Ectodermal cell (in vitro differentiated cells): ENCODE measurements at regions not wholly inside any gene's neighbourhood (a gene's known extent, or its start where the extent isn't known, plus 50 kb on each side); places are given as distances from the start of the nearest gene placed in this dataset.
"Not testable (repeated sequence)": the region's sequence is repeated elsewhere in the genome, so short reads cannot be mapped to it uniquely, and the experiment has no call there.

Source experiments
- H3K27ac ChIP-seq: 2 replicates; pipeline ENCODE4 v1.7.0; 2013; ENCODE audit warnings: mild to moderate bottlenecking, low read depth, low read length; ENCODE audit not compliant: insufficient read depth, poor library complexity, severe bottlenecking
- H3K27me3 ChIP-seq: 2 replicates; pipeline ENCODE4 v1.7.0; 2013; ENCODE audit warnings: mild to moderate bottlenecking, low read length; ENCODE audit not compliant: insufficient read depth, control insufficient read depth, poor library complexity, severe bottlenecking
- H3K36me3 ChIP-seq: one replicate; pipeline ENCODE4 v1.7.0; 2013; ENCODE audit warnings: low read length; ENCODE audit not compliant: control insufficient read depth, insufficient read depth
- H3K4me1 ChIP-seq: one replicate; pipeline ENCODE4 v1.7.0; 2013; ENCODE audit warnings: low read length; ENCODE audit not compliant: control insufficient read depth, insufficient read depth
- H3K4me3 ChIP-seq: 2 replicates; pipeline ENCODE4 v1.7.0; 2013; ENCODE audit warnings: low read depth, low read length, control low read depth; ENCODE audit not compliant: insufficient read depth
- H3K9me3 ChIP-seq: 2 replicates; pipeline ENCODE4 v1.7.0; 2013; ENCODE audit warnings: mild to moderate bottlenecking, low read length, moderate library complexity; ENCODE audit not compliant: control insufficient read depth
- WGBS, 2 experiments: methylation state at CpG; one replicate each; pipeline ENCODE4 v1.1.7; 2013; ENCODE audit warnings: missing lambda C conversion rate in 2 of 2; 5-methylcytosine and 5-hydroxymethylcytosine counted together

DNA sequence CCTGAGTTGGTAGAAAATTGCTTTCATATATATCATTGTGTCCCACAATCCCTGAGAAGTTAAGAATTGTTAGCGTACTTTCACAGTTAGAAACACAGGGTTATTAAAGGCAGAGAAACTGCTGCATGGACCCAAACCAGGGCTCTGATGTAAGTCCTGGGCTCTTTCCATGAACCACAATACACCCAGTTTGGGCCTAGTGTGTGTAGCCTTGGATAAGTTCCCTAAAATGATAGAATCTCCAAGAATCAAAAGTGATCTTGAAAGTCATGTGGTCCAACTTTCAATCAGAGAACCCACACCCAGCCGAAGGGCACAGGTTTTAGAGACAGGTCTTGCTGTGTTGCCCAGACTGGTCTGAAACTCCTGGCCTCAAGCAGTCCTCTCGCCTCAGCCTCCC lies 257.8 kb upstream of the KLF3 start:
- no peaks in the 10 kb centered on the region for H3K9me3 ChIP-seq
- H3K4me3 ChIP-seq: no peak overlapping the region
- H3K27ac ChIP-seq: no peak overlapping the region
- 93 to 97% methylated on average over 3 of the region's 3 CpGs for whole genome bisulfite sequencing, 2 experiments
- no peaks in the 10 kb centered on the region for H3K4me1 ChIP-seq
- no peaks in the 10 kb centered on the region for H3K36me3 ChIP-seq
- H3K27me3 ChIP-seq: no peaks in the 10 kb centered on the region

DNA sequence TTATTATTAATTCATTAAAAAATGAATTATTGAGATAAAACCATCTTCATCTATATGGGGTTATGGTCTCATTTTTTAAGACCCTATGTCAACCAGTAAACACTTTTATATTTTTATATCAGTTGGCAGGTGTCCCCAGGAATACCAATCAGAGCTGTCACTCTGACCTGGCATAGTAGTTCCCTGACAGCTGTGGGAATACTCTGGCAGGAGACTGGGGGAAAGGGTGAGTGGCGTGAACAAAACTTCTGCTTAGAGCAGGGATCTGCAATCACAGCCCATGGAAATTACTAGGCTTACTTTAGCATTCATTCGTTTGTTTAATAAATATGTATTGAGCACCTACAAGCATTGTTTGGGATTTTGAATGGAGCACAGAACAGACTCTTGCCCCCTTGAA lies 254.1 kb upstream of the KLF3 start:
- no peaks in the 10 kb centered on the region for H3K36me3 ChIP-seq
- 88 to 95% methylated on average over 2 of the region's 2 CpGs for WGBS, 2 experiments

GRCh38 chr4:38411092-38411491 lies 252.9 kb upstream of the KLF3 start:
- H3K27me3 ChIP-seq: no peaks in the 10 kb centered on the region
- no peaks in the 10 kb centered on the region for H3K4me1 ChIP-seq
- no peak overlapping the region for H3K4me3 ChIP-seq
- H3K27ac ChIP-seq: no peak overlapping the region
- 98 to 99% methylated on average over 4 of the region's 4 CpGs for WGBS, 2 experiments
- no peaks in the 10 kb centered on the region for H3K36me3 ChIP-seq
- H3K9me3 ChIP-seq: no peaks in the 10 kb centered on the region

More for the DNA sequence above, 254.1 kb upstream of the KLF3 start:
- Histone ChIP-seq H3K4me3 (no peak overlapping the region), H3K4me1 (no peaks in the 10 kb centered on the region), H3K27ac (no peak overlapping the region), H3K9me3 (no peaks in the 10 kb centered on the region), H3K27me3 (no peaks in the 10 kb centered on the region)

DNA sequence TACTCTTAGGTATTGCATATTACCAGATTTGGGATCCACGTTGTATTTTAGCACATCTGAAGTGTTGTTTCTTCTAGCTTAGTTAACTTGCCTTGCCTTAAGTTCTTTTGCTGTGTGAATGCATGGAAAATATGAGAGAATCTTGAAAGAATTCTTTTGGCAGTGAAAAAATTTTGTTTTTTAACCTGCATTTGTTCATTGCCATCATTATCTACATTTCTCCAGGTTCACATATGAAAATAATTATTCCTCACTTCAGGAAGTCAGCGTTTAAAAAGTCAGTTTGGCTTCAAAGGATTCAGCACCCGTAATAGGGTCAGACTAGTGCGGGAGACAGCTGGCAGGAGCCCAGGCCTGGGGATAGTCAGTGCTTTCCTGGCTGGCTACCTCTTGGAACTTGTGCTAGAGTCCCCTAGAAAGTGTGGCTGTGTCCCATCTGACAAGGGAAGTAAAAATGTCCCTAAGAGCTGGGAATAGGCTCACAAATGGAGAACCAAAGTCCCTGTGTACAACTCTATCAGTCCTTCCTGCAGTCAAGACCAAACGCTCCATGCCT lies 251.9 kb upstream of the KLF3 start:
- no peaks in the 10 kb centered on the region for H3K36me3 ChIP-seq
- no peak overlapping the region for H3K27ac ChIP-seq
- WGBS, 2 experiments: 94 to 95% methylated on average over 5 of the region's 5 CpGs
- no peaks in the 10 kb centered on the region for H3K4me1 ChIP-seq
- no peaks in the 10 kb centered on the region for H3K27me3 ChIP-seq
- H3K9me3 ChIP-seq: no peaks in the 10 kb centered on the region
- no peak overlapping the region for H3K4me3 ChIP-seq

DNA sequence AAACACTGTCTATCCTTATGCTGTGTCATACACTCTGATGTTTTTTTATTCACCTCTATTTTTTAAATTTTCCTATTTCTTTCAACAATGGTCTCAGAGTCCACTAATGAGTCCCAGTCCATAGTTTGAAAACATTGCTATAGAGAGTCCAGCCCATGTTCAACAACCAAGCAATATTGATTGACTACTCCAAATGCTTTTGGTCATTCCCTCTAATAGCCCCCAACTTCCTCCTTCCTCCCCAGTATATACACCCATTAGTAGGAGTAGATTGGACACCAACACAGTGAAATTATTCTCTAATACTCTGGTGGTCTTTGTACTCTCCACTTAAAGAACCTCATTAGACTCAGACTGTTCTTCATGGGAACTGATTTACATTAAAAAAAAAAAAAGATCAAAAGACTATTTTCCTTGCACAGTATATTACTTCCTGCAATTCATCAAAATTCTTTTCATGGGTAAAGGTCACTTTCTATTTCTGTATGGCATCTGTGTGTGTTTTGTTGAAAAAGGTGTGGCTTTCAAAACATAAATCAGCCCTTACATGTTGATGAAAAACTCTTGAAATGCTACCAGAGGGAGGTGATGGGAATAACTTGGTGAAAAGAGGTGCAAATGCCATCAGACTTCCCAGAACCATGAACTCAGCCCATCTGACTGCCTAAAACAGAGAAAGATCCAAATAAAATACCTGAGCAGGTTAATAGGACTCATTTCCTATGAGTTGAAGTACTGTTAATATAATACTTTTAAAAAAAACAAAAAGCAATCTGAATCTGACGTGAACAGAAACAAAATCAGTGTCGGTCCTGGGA lies 250.3 kb upstream of the KLF3 start:
- 95 to 97% methylated on average over 2 of the region's 2 CpGs for WGBS, 2 experiments
- H3K27ac ChIP-seq: no peak overlapping the region
- H3K9me3 ChIP-seq: no peaks in the 10 kb centered on the region
- H3K4me3 ChIP-seq: no peak overlapping the region
- H3K36me3 ChIP-seq: no peaks in the 10 kb centered on the region
- no peaks in the 10 kb centered on the region for H3K27me3 ChIP-seq
- H3K4me1 ChIP-seq: no peaks in the 10 kb centered on the region

- no peak overlapping the region for H3K27ac ChIP-seq
Observed at GRCh38 chr4:38414410-38414809, 249.6 kb upstream of the KLF3 start.

DNA sequence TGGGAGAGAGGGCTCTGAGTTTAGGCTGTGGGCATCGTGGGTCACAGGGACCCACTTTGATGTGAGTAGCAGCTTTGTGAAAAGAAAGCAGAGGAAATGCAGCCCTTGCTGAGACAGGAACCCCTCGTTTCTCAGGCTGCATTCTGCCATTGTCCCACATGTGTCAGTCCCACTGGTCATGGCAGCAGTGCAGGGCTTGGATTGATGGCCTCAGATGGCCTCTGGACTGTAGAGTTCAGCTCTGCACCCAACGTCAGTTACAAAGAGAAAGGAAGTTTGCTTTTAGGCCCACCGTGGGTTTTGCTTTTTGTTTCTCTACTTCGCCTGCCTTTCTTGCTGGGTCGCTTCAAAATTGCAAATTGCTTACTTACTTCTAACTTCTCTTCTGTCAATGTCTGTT lies 248.3 kb upstream of the KLF3 start:
- no peaks in the 10 kb centered on the region for H3K9me3 ChIP-seq
- no peak overlapping the region for H3K4me3 ChIP-seq
- 56 to 69% methylated on average over 6 of the region's 6 CpGs for WGBS, 2 experiments
- H3K36me3 ChIP-seq: no peaks in the 10 kb centered on the region
- no peaks in the 10 kb centered on the region for H3K4me1 ChIP-seq
- no peaks in the 10 kb centered on the region for H3K27me3 ChIP-seq
- H3K27ac ChIP-seq: no peak overlapping the region

More at GRCh38 chr4:38414410-38414809, 249.6 kb upstream of the KLF3 start:
- no peaks in the 10 kb centered on the region for H3K36me3 ChIP-seq
- H3K27me3 ChIP-seq: no peaks in the 10 kb centered on the region
- no peak overlapping the region for H3K4me3 ChIP-seq
- H3K4me1 ChIP-seq: no peaks in the 10 kb centered on the region
- H3K9me3 ChIP-seq: no peaks in the 10 kb centered on the region

DNA sequence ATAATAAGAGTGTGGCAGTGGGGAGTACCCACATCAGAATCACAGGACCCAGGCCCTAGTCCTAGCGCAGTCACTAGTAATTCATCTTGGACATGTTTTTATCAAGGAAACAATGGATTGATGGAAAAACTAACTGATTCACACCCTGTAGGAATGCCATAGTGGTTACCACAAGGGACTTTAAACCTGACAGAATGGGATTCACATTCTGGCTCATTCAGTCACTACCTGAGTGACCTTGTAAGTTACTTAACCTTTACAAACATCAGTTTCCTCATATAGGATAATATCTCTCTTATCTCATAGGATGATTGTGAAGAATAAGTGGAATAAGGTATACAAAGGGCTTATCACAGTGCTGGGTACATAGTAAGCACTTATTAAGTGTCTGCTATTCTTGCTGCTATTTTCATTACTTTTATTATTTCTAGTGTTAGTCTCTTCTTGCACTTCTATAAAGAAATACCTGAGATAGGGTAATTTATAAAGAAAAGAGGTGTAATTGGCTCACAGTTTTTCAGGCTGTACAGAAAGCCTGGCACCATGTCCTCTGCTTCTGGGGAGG lies 247.5 kb upstream of the KLF3 start:
- Histone ChIP-seq H3K4me1 (no peaks in the 10 kb centered on the region), H3K9me3 (no peaks in the 10 kb centered on the region), H3K36me3 (no peaks in the 10 kb centered on the region), H3K27me3 (no peaks in the 10 kb centered on the region), H3K27ac (no peak overlapping the region), H3K4me3 (no peak overlapping the region)
- WGBS, 2 experiments: 100% methylated on average over 1 of the region's 1 CpG

DNA sequence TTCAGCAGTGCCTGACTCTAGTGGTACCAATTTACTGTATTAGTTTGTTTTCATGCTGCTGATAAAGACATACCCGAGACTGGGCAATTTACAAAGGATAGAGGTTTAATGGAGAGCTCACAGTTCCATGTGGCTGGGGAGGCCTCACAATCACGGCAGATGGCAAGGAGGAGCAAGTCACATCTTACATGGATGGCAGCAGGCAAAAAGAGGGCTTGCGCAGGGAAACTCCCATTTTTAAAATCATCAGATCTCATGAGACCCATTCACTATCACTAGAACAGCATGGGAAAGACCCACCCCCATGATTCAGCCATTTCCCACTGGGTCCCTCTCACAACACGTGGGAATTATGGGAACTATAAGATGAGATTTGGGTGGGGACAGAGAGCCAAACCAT lies 243.7 kb upstream of the KLF3 start:
- H3K9me3 ChIP-seq, H3K4me3 ChIP-seq, H3K36me3 ChIP-seq, H3K27ac ChIP-seq, H3K27me3 ChIP-seq: not testable (repeated sequence)
- WGBS, 2 experiments: 92 to 95% methylated on average over 3 to 4 of the region's 4 CpGs
- peaks cover 25% of the 10 kb centered on the region for H3K4me1 ChIP-seq

GRCh38 chr4:38422850-38423249 lies 241.1 kb upstream of the KLF3 start:
- H3K9me3 ChIP-seq: no peaks in the 10 kb centered on the region
- H3K4me1 ChIP-seq: peaks cover 27% of the 10 kb centered on the region
- H3K27ac ChIP-seq: no peak overlapping the region
- WGBS, 2 experiments: 94 to 95% methylated on average over 4 of the region's 4 CpGs
- H3K27me3 ChIP-seq: no peaks in the 10 kb centered on the region
- no peaks in the 10 kb centered on the region for H3K36me3 ChIP-seq
- no peak overlapping the region for H3K4me3 ChIP-seq
